Ascending aorta (tissue), 2 donors: ENCODE measurements at regions not wholly inside any gene's neighbourhood (a gene's known extent, or its start where the extent isn't known, plus 50 kb on each side); places are given as distances from the start of the nearest gene placed in this dataset.
"Not testable (repeated sequence)": the region's sequence is repeated elsewhere in the genome, so short reads cannot be mapped to it uniquely, and the experiment has no call there.

Experiments
- DNase-seq, 2 donors: peaks; one replicate each; pipeline ENCODE4 v3.0.0-alpha.2; 2019; ENCODE audit warnings: low spot score in 2 of 2
- H3K27ac ChIP-seq, 2 donors: fragments of 200-600 bp; sonication (generic); one replicate each; pipeline ENCODE4 v1.5.1; 2016 to 2017; ENCODE audit warnings: mild to moderate bottlenecking in 1 of 2
- H3K27me3 ChIP-seq: fragments of 200-600 bp; sonication (generic); one replicate; pipeline ENCODE4 v1.5.1; 2017
- H3K36me3 ChIP-seq, 2 donors: fragments of 200-600 bp; sonication (generic); one replicate each; pipeline ENCODE4 v1.5.1; 2016
- H3K4me1 ChIP-seq, 2 donors: fragments of 200-600 bp; sonication (generic); one replicate each; pipeline ENCODE4 v1.5.1; 2016 to 2017; ENCODE audit warnings: mild to moderate bottlenecking in 1 of 2
- H3K4me3 ChIP-seq, 2 donors: fragments of 200-600 bp; sonication (generic); one replicate each; pipeline ENCODE4 v1.5.1; 2016 to 2017; ENCODE audit warnings: mild to moderate bottlenecking in 1 of 2
- H3K9me3 ChIP-seq, 2 donors: fragments of 200-600 bp; sonication (generic); one replicate each; pipeline ENCODE4 v1.5.1; 2016
- CTCF ChIP-seq, 3 experiments: fragments of 200-600 bp in 2 of 3; fragments of 450-650 bp in 1 of 3; sonication (generic) in 2 of 3; IDR thresholded peaks; one replicate each; pipeline ENCODE4 v1.5.1; 2016 to 2019; ENCODE audit warnings: antibody characterized with exemption in 3 of 3, mild to moderate bottlenecking in 1 of 3, moderate library complexity in 1 of 3
- intact Hi-C: fragments of 100-400 bp; cut with DNase I; formaldehyde crosslinking; loops from one replicate; pipeline ENCODE4 v1.15.1; 2023

- TF ChIP-seq CTCF (IDR thresholded peaks at IDR 0.05), result no peak
Measured at GRCh38 chr19:13684021-13684420, 80.3 kb upstream of the MRI1 start.

GRCh38 chr19:13681509-13681908 lies 82.8 kb upstream of the MRI1 start:
- Histone ChIP-seq H3K9me3 (peaks cover 12 to 18% of the 10 kb centered on the region in 2 donors), H3K4me3 (no peak overlapping the region), H3K36me3 (no peaks in the 10 kb centered on the region), H3K4me1 (no peaks in the 10 kb centered on the region), H3K27ac (no peak overlapping the region), H3K27me3 (no peaks in the 10 kb centered on the region)
- DNase-seq, result no peak
- intact Hi-C loops, result no loop called here
- TF ChIP-seq CTCF (IDR thresholded peaks at IDR 0.05), result no peak

More at GRCh38 chr19:13684021-13684420, 80.3 kb upstream of the MRI1 start:
- no peak overlapping the region for H3K27ac ChIP-seq
- intact Hi-C loops, result no loop called here
- H3K36me3 ChIP-seq, result no peaks in the 10 kb centered on the region
- no peaks in the 10 kb centered on the region for H3K4me1 ChIP-seq
- DNase-seq, result no peak
- H3K9me3 ChIP-seq, result peaks cover 12 to 15% of the 10 kb centered on the region in 2 donors
- H3K27me3 ChIP-seq, result no peaks in the 10 kb centered on the region
- no peak overlapping the region for H3K4me3 ChIP-seq

- DNase-seq, H3K27me3 ChIP-seq, H3K4me3 ChIP-seq, H3K4me1 ChIP-seq, H3K27ac ChIP-seq, H3K36me3 ChIP-seq, intact Hi-C loops: not testable (repeated sequence)
- H3K9me3 ChIP-seq, result peaks cover 12 to 18% of the 10 kb centered on the region in 2 donors
Measured at GRCh38 chr19:13680708-13681360, 83.5 kb upstream of the MRI1 start.

- intact Hi-C loops, H3K36me3 ChIP-seq, H3K4me3 ChIP-seq, H3K27ac ChIP-seq, H3K4me1 ChIP-seq, H3K27me3 ChIP-seq, DNase-seq: not testable (repeated sequence)
- peaks cover 12 to 18% of the 10 kb centered on the region in 2 donors for H3K9me3 ChIP-seq
Measured at GRCh38 chr19:13676967-13677366, 87.4 kb upstream of the MRI1 start.

- H3K27me3 ChIP-seq, intact Hi-C loops, H3K9me3 ChIP-seq, H3K4me3 ChIP-seq, H3K36me3 ChIP-seq, DNase-seq, H3K4me1 ChIP-seq, H3K27ac ChIP-seq: not testable (repeated sequence)
Measured at GRCh38 chr19:13672480-13673175, 91.7 kb upstream of the MRI1 start.

- Histone ChIP-seq H3K9me3 (no peaks in the 10 kb centered on the region), H3K36me3 (no peaks in the 10 kb centered on the region), H3K4me3 (no peak overlapping the region), H3K27ac (no peak overlapping the region), H3K27me3 (no peaks in the 10 kb centered on the region), H3K4me1 (no peaks in the 10 kb centered on the region)
- intact Hi-C loops, result no loop called here
- TF ChIP-seq CTCF (IDR thresholded peaks at IDR 0.05), result no peak
- no peak for DNase-seq
Measured at GRCh38 chr19:13670846-13671245, 93.5 kb upstream of the MRI1 start.

- H3K4me3 ChIP-seq, result no peak overlapping the region
- H3K27ac ChIP-seq, result no peak overlapping the region
- H3K36me3 ChIP-seq, result no peaks in the 10 kb centered on the region
- no peak for DNase-seq
- H3K9me3 ChIP-seq, result no peaks in the 10 kb centered on the region
- TF ChIP-seq CTCF (IDR thresholded peaks at IDR 0.05), result no peak
- intact Hi-C loops, result no loop called here
- no peaks in the 10 kb centered on the region for H3K4me1 ChIP-seq
- no peaks in the 10 kb centered on the region for H3K27me3 ChIP-seq
Measured at GRCh38 chr19:13669780-13670355, 94.5 kb upstream of the MRI1 start.
